GM23338 (cell line): ENCODE measurements at regions not wholly inside any gene's neighbourhood (a gene's known extent, or its start where the extent isn't known, plus 50 kb on each side); places are given as distances from the start of the nearest gene placed in this dataset.

Source experiments
- ATAC-seq: fragments of 200-7000 bp; cut with Tn5 transposase; 3 replicates; pipeline ENCODE4 v1.9.1; 2020
- DNase-seq: peaks from one replicate; pipeline ENCODE4 v3.0.0-alpha.2; 2015; ENCODE audit warnings: low spot score
- H2AFZ ChIP-seq: fragments of 200-600 bp; sonication (generic); 2 replicates; pipeline ENCODE4 v1.8.0; 2016; ENCODE audit warnings: antibody characterized with exemption, mild to moderate bottlenecking, moderate library complexity
- H3F3A ChIP-seq: fragments of 200-600 bp; sonication (generic); replicated peaks from 2 replicates; pipeline ENCODE4 v1.8.0; 2017; ENCODE audit warnings: antibody characterized with exemption, mixed run types, low read depth
- H3K27ac ChIP-seq: fragments of 200-600 bp; sonication (generic); 2 replicates; pipeline ENCODE4 v1.6.1; 2016; ENCODE audit warnings: low read depth
- H3K27me3 ChIP-seq: fragments of 200-600 bp; sonication (generic); 2 replicates; pipeline ENCODE4 v1.8.0; 2016; ENCODE audit warnings: mild to moderate bottlenecking, mixed run types, moderate library complexity; ENCODE audit not compliant: insufficient read depth
- H3K36me3 ChIP-seq: fragments of 200-600 bp; sonication (generic); 2 replicates; pipeline ENCODE4 v1.8.0; 2016; ENCODE audit warnings: mild to moderate bottlenecking; ENCODE audit not compliant: insufficient read depth
- H3K4me1 ChIP-seq: fragments of 200-600 bp; sonication (generic); 2 replicates; pipeline ENCODE4 v1.8.0; 2016; ENCODE audit warnings: mild to moderate bottlenecking, moderate library complexity; ENCODE audit not compliant: insufficient read depth
- H3K4me2 ChIP-seq: fragments of 200-600 bp; sonication (generic); 2 replicates; pipeline ENCODE4 v1.7.1; 2017; ENCODE audit warnings: mixed run types
- H3K4me3 ChIP-seq: fragments of 200-600 bp; sonication (generic); 2 replicates; pipeline ENCODE4 v1.6.1; 2016; ENCODE audit warnings: mixed run types
- H3K79me2 ChIP-seq: fragments of 200-600 bp; sonication (generic); replicated peaks from 2 replicates; pipeline ENCODE4 v1.8.0; 2017; ENCODE audit warnings: mild to moderate bottlenecking; ENCODE audit not compliant: insufficient read depth
- H3K9me2 ChIP-seq: fragments of 200-600 bp; sonication (generic); 2 replicates; pipeline ENCODE4 v1.8.0; 2017; ENCODE audit not compliant: insufficient read depth
- H4K20me1 ChIP-seq: fragments of 200-600 bp; sonication (generic); replicated peaks from 2 replicates; pipeline ENCODE4 v1.8.0; 2017; ENCODE audit warnings: mild to moderate bottlenecking; ENCODE audit not compliant: insufficient read depth
- H3K27ac Mint-ChIP-seq: 2 replicates; pipeline ENCODE4 v1.8.0; 2020; ENCODE audit warnings: inconsistent platforms, mild to moderate bottlenecking, moderate library complexity, mixed read lengths
- H3K27me3 Mint-ChIP-seq: 3 replicates; pipeline ENCODE4 v1.8.0; 2022; ENCODE audit warnings: low read depth, mild to moderate bottlenecking, moderate library complexity, mixed read lengths, inconsistent platforms; ENCODE audit not compliant: insufficient read depth, poor library complexity
- H3K36me3 Mint-ChIP-seq: 3 replicates; pipeline ENCODE4 v1.8.0; 2021; ENCODE audit warnings: low read depth, mild to moderate bottlenecking, inconsistent platforms, moderate library complexity, mixed read lengths
- H3K4me1 Mint-ChIP-seq: 3 replicates; pipeline ENCODE4 v1.8.0; 2020; ENCODE audit warnings: mild to moderate bottlenecking, inconsistent platforms, mixed read lengths
- H3K4me3 Mint-ChIP-seq: 3 replicates; pipeline ENCODE4 v1.8.0; 2021; ENCODE audit warnings: moderate library complexity, mild to moderate bottlenecking, inconsistent platforms, mixed read lengths
- H3K9me3 Mint-ChIP-seq: 3 replicates; pipeline ENCODE4 v1.8.0; 2020; ENCODE audit warnings: moderate library complexity, mild to moderate bottlenecking, inconsistent platforms, mixed read lengths
- EZH2 ChIP-seq: fragments of 200-600 bp; sonication (generic); IDR thresholded peaks from one replicate; pipeline ENCODE4 v1.8.0; 2017; ENCODE audit warnings: antibody characterized with exemption, mild to moderate bottlenecking, low read depth; ENCODE audit not compliant: unreplicated experiment
- EZH2phosphoT487 ChIP-seq: fragments of 200-600 bp; sonication (generic); IDR thresholded peaks from one replicate; pipeline ENCODE4 v1.8.1; 2018; ENCODE audit warnings: antibody characterized with exemption; ENCODE audit not compliant: unreplicated experiment
- JUNB ChIP-seq: IDR thresholded peaks from one replicate; pipeline ENCODE4 v1.6.1; 2016; ENCODE audit warnings: antibody characterized with exemption; ENCODE audit not compliant: unreplicated experiment
- NANOG ChIP-seq: IDR thresholded peaks from 2 replicates; pipeline ENCODE4 v1.6.1; 2016; ENCODE audit warnings: antibody characterized with exemption, borderline replicate concordance
- POLR2AphosphoS5 ChIP-seq: IDR thresholded peaks from 2 replicates; pipeline ENCODE4 v1.6.1; 2016; ENCODE audit warnings: antibody characterized with exemption, low read depth
- REST ChIP-seq: IDR thresholded peaks from one replicate; pipeline ENCODE4 v1.6.1; 2018; ENCODE audit warnings: antibody characterized with exemption; ENCODE audit not compliant: unreplicated experiment
- STAT1 ChIP-seq: IDR thresholded peaks from one replicate; pipeline ENCODE4 v1.6.1; 2016; ENCODE audit warnings: antibody characterized with exemption; ENCODE audit not compliant: unreplicated experiment
- ZNF114 ChIP-seq: fragments of 250-450 bp; sonication (Bioruptor Pico); IDR thresholded peaks from 2 replicates; pipeline ENCODE4 v1.5.0; 2020; ENCODE audit warnings: mild to moderate bottlenecking, moderate library complexity
- ZNF331 ChIP-seq: fragments of 250-450 bp; sonication (Bioruptor Pico); IDR thresholded peaks from 2 replicates; pipeline ENCODE4 v1.5.0; 2020; ENCODE audit warnings: low read depth, mild to moderate bottlenecking, moderate library complexity
- ZNF462 ChIP-seq: fragments of 250-450 bp; sonication (Bioruptor Pico); IDR thresholded peaks from 2 replicates; pipeline ENCODE4 v1.5.0; 2020; ENCODE audit warnings: mild to moderate bottlenecking, moderate library complexity
- TF ChIP-seq, protein P1 (sequence below): IDR thresholded peaks from 2 replicates; pipeline ENCODE4 v1.6.1; 2016; ENCODE audit warnings: antibody characterized with exemption

DNA sequence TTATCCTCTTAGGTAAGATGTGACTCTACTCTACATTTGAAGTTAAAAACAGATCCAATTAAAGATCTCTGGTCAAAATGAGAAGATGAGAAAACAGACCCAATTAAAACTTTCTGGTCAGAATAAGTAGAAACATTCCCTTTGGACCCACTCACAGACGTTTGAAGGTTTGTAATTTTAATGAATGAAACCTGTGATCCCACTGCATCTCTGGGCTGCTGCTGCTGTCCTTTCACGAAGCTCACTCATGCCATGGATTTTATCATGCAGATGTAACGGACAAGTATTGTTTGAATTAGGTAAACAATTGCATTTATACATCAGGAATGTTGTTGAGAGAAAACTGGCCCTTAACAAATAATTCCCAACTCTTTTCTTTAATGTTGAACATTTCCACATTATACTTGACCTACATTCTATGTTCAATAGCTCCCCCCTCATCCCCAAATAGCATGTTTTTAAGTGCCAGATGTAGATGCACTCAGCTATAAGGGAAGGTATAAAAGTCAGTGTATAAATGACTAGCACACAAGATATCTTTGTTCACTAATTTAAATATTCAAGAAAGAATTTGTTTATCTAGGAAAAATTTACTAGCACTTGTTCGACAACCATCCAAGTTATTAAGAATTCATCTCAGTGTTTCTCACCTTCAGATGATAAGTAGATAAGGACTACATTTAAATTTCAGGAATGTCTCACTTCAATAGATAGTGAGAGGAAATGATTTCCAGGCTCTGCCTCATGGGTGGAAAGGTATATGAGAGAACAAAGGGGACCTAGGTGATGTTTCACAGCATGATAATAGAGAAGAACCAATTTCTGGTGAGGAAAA is 202.3 kb upstream of the LMNTD1 start:
- DNase-seq: no peak
- H2AFZ ChIP-seq: no peak overlapping the region
- no peaks in the 10 kb centered on the region for H3K36me3 ChIP-seq

More for the DNA sequence above, 202.3 kb upstream of the LMNTD1 start:
- no peaks in the 10 kb centered on the region for H3K27me3 Mint-ChIP-seq
- Histone ChIP-seq H3K4me3 (no peak overlapping the region), H3K9me2 (no peaks in the 10 kb centered on the region), H3F3A (no peaks in the 10 kb centered on the region), H3K4me2 (no peak overlapping the region), H3K27ac (no peak overlapping the region), H3K27me3 (no peaks in the 10 kb centered on the region), H3K79me2 (no peaks in the 10 kb centered on the region), H3K4me1 (no peaks in the 10 kb centered on the region), H4K20me1 (no peaks in the 10 kb centered on the region)
- no peaks in the 10 kb centered on the region for H3K9me3 Mint-ChIP-seq
- no peak for TF ChIP-seq EZH2
- no peak for TF ChIP-seq POLR2AphosphoS5
- TF ChIP-seq ZNF331 (CRISPR knock-in tag): no peak
- TF ChIP-seq ZNF462 (CRISPR knock-in tag): no peak
- TF ChIP-seq NANOG: no peak
- TF ChIP-seq REST: no peak
- TF ChIP-seq, protein P1, sequence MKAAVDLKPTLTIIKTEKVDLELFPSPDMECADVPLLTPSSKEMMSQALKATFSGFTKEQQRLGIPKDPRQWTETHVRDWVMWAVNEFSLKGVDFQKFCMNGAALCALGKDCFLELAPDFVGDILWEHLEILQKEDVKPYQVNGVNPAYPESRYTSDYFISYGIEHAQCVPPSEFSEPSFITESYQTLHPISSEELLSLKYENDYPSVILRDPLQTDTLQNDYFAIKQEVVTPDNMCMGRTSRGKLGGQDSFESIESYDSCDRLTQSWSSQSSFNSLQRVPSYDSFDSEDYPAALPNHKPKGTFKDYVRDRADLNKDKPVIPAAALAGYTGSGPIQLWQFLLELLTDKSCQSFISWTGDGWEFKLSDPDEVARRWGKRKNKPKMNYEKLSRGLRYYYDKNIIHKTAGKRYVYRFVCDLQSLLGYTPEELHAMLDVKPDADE: no peak
- no peak for TF ChIP-seq JUNB
- TF ChIP-seq ZNF114 (CRISPR knock-in tag): no peak
- no peak for TF ChIP-seq STAT1
- TF ChIP-seq EZH2phosphoT487: no peak
- no peak overlapping the region for H3K4me3 Mint-ChIP-seq
- H3K27ac Mint-ChIP-seq: no peak overlapping the region; the same call in 1 of the 2 replicates
- H3K4me1 Mint-ChIP-seq: peaks cover 7% of the 10 kb centered on the region
- no peak for ATAC-seq
- H3K36me3 Mint-ChIP-seq: no peaks in the 10 kb centered on the region
